Natural killer cell (primary cell): ENCODE measurements at regions not wholly inside any gene's neighbourhood (a gene's known extent, or its start where the extent isn't known, plus 50 kb on each side); places are given as distances from the start of the nearest gene placed in this dataset.
"Not testable (repeated sequence)": the region's sequence is repeated elsewhere in the genome, so short reads cannot be mapped to it uniquely, and the experiment has no call there.

Experiments used
- ATAC-seq, 3 donors: fragments of 150-1000 bp in 2 of 3; fragments of 200-7000 bp in 1 of 3; cut with Tn5 transposase; 1 replicate in 1 of 3; 2 replicates in 2 of 3; pipeline ENCODE4 v1.10.0; 2021; ENCODE audit warnings: mild to moderate bottlenecking in 2 of 3, moderate library complexity in 2 of 3
- DNase-seq, 2 donors: peaks; one replicate each; pipeline versions ENCODE4 v3.0.0 to v3.0.0-alpha.2; 2013 to 2021; ENCODE audit warnings: mixed read lengths in 1 of 2
- H3K27ac ChIP-seq: one replicate; pipeline ENCODE4 v1.5.1; 2013; ENCODE audit warnings: mild to moderate bottlenecking, low read length
- H3K27me3 ChIP-seq: one replicate; pipeline ENCODE4 v1.6.1; 2013; ENCODE audit warnings: low read length; ENCODE audit not compliant: control insufficient read depth, insufficient read depth
- H3K36me3 ChIP-seq: one replicate; pipeline ENCODE4 v1.6.1; 2013; ENCODE audit warnings: low read length; ENCODE audit not compliant: control insufficient read depth, insufficient read depth
- H3K4me1 ChIP-seq: one replicate; pipeline ENCODE4 v1.6.1; 2013; ENCODE audit warnings: low read length; ENCODE audit not compliant: control insufficient read depth, insufficient read depth
- H3K4me3 ChIP-seq: one replicate; pipeline ENCODE4 v1.5.1; 2013; ENCODE audit warnings: low read length
- H3K9me3 ChIP-seq: one replicate; pipeline ENCODE4 v1.6.1; 2013; ENCODE audit warnings: low read length; ENCODE audit not compliant: control insufficient read depth, insufficient read depth
- H3K27ac Mint-ChIP-seq, 2 donors: one replicate each; pipeline ENCODE4 v1.8.0; 2022; ENCODE audit warnings: mild to moderate bottlenecking in 2 of 2, mixed read lengths in 2 of 2, moderate library complexity in 1 of 2
- H3K27me3 Mint-ChIP-seq, 2 donors: one replicate each; pipeline ENCODE4 v1.8.0; 2022; ENCODE audit warnings: low read depth in 2 of 2, mixed read lengths in 2 of 2
- H3K36me3 Mint-ChIP-seq: one replicate; pipeline ENCODE4 v1.8.0; 2022; ENCODE audit warnings: mixed read lengths
- H3K4me1 Mint-ChIP-seq, 2 donors: one replicate each; pipeline ENCODE4 v1.8.0; 2022; ENCODE audit warnings: mixed read lengths in 2 of 2
- H3K4me3 Mint-ChIP-seq: one replicate; pipeline ENCODE4 v1.8.0; 2022; ENCODE audit warnings: mild to moderate bottlenecking, moderate library complexity, mixed read lengths
- H3K9me3 Mint-ChIP-seq, 2 donors: one replicate each; pipeline ENCODE4 v1.8.0; 2022; ENCODE audit warnings: mixed read lengths in 2 of 2
- WGBS: methylation state at CpG from one replicate; pipeline ENCODE4 v1.1.7; 2013; ENCODE audit warnings: missing lambda C conversion rate; ENCODE audit not compliant: insufficient coverage; 5-methylcytosine and 5-hydroxymethylcytosine counted together
- intact Hi-C: fragments of 100-400 bp; cut with micrococcal nuclease; formaldehyde crosslinking; loops from one replicate; pipeline ENCODE4 v1.14.2; 2022
- TF ChIP-seq, protein P1 (sequence below): fragments of 200-600 bp; IDR thresholded peaks from one replicate; pipeline ENCODE4 v1.8.0; 2022; ENCODE audit warnings: antibody characterized with exemption

DNA sequence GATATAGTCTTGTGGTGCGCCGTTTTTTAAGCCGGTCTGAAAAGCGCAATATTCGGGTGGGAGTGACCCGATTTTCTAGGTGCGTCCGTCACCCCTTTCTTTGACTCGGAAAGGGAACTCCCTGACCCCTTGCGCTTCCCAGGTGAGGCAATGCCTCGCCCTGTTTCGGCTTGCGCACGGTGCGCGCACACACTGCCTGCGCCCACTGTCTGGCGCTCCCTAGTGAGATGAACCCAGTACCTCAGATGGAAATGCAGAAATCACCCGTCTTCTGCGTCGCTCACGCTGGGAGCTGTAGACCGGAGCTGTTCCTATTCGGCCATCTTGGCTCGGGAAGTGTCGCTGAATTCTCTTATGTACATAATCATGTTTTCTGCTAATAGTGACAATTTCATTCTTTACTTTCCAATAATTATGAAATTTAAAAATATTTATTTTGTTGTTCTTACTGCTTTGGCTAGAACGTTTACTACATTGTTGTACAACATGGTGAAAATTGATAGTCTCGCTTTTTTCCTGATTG lies 61.2 kb upstream of the MINDY3 start:
- H3K27ac ChIP-seq, intact Hi-C loops, H3K27me3 ChIP-seq, H3K9me3 ChIP-seq, H3K36me3 Mint-ChIP-seq, H3K4me1 ChIP-seq, H3K4me3 Mint-ChIP-seq, H3K4me3 ChIP-seq, ATAC-seq, H3K27ac Mint-ChIP-seq, H3K27me3 Mint-ChIP-seq, DNase-seq, H3K9me3 Mint-ChIP-seq, H3K4me1 Mint-ChIP-seq, H3K36me3 ChIP-seq: not testable (repeated sequence)
- 97% methylated on average over 18 of the region's 28 CpGs for WGBS

DNA sequence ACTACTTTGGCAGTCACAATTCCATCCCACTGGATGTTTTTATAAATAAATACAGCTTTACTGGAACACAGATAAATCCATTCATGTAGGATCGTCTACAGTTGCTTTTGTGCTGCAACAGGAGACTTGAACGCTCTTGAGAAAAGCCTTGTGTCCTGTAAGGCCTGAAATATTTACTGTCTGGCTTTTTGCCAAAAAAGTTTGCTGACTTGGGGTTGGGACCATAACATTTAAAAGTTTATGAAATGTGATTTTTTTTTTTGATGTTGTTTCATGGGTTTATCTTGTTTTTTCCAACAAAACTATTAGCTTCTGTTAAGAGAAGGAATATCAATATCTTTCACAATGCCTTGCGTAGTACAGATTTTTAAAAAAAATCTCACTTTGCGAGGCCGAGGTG lies 71.1 kb upstream of the MINDY3 start:
- DNase-seq, result no peak
- H3K4me3 ChIP-seq, result no peak overlapping the region
- Mint-ChIP-seq H3K36me3 (peaks cover 6% of the 10 kb centered on the region), H3K27me3 (peaks cover 0 to 17% of the 10 kb centered on the region in 2 donors), H3K27ac (no peak overlapping the region), H3K9me3 (peaks cover 0 to 7% of the 10 kb centered on the region in 2 donors), H3K4me1 (no peaks in the 10 kb centered on the region), H3K4me3 (no peak overlapping the region)
- no peaks in the 10 kb centered on the region for H3K4me1 ChIP-seq
- H3K27ac ChIP-seq, result no peak overlapping the region
- intact Hi-C loops, result no loop called here
- ATAC-seq, result no peak
- TF ChIP-seq, protein P1, sequence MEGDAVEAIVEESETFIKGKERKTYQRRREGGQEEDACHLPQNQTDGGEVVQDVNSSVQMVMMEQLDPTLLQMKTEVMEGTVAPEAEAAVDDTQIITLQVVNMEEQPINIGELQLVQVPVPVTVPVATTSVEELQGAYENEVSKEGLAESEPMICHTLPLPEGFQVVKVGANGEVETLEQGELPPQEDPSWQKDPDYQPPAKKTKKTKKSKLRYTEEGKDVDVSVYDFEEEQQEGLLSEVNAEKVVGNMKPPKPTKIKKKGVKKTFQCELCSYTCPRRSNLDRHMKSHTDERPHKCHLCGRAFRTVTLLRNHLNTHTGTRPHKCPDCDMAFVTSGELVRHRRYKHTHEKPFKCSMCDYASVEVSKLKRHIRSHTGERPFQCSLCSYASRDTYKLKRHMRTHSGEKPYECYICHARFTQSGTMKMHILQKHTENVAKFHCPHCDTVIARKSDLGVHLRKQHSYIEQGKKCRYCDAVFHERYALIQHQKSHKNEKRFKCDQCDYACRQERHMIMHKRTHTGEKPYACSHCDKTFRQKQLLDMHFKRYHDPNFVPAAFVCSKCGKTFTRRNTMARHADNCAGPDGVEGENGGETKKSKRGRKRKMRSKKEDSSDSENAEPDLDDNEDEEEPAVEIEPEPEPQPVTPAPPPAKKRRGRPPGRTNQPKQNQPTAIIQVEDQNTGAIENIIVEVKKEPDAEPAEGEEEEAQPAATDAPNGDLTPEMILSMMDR, result no peak
- WGBS, result 95% methylated on average over 5 of the region's 5 CpGs
- no peaks in the 10 kb centered on the region for H3K9me3 ChIP-seq
- no peaks in the 10 kb centered on the region for H3K27me3 ChIP-seq
- no peaks in the 10 kb centered on the region for H3K36me3 ChIP-seq

DNA sequence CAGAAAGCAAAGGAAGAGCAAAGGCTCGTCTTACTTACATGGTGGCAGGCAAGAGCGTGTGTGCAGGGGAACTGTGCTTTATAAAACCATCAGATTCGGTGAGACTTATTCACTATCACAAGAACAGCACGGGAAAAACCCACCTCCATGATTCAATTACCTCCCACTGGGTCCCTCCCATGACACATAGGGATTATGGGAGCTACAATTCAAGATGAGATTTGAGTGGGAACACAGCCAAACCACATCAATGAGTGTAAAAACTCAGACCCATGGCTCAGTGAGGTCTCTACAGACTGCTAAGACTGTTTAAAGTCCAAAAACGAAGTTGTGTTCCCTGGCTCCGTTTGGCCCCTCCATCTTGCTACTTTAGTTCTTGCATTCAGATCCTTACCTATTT lies 79.2 kb upstream of the MINDY3 start:
- H3K9me3 Mint-ChIP-seq, H3K27me3 ChIP-seq, DNase-seq, H3K27me3 Mint-ChIP-seq, H3K27ac Mint-ChIP-seq, ATAC-seq, H3K4me1 ChIP-seq, H3K36me3 ChIP-seq, H3K9me3 ChIP-seq, H3K36me3 Mint-ChIP-seq, H3K27ac ChIP-seq, H3K4me1 Mint-ChIP-seq, H3K4me3 Mint-ChIP-seq, H3K4me3 ChIP-seq, intact Hi-C loops: not testable (repeated sequence)
- 80% methylated on average over 4 of the region's 6 CpGs for WGBS

DNA sequence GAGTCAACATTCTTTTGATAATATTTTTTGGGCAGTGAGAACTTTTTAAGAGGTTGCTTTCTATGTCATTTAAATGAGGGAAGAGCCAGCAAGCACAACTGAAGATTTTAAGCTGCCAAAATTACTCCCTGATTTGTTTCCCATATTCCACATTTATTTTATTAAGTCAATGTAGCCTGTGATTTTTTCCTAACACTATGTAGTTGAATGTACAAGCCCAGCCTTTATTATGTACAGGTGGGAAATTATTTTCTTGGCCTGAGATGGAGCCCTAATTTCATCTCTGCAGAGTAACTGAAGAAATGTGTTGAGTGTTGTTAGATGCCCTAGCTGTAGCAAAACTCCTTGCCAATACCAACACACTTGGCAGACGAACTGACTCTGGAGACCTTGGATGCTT lies 83.1 kb upstream of the MINDY3 start:
- no peak overlapping the region for H3K4me3 Mint-ChIP-seq

More for the DNA sequence above, 83.1 kb upstream of the MINDY3 start:
- ATAC-seq (no peak), DNase-seq (no peak)
- H3K27ac ChIP-seq, result no peak overlapping the region
- no peak overlapping the region for H3K27ac Mint-ChIP-seq
- peaks cover 0 to 6% of the 10 kb centered on the region in 2 donors for H3K9me3 Mint-ChIP-seq
- H3K9me3 ChIP-seq, result no peaks in the 10 kb centered on the region
- H3K36me3 Mint-ChIP-seq, result no peaks in the 10 kb centered on the region
- no peaks in the 10 kb centered on the region for H3K4me1 ChIP-seq
- WGBS, result 56% methylated on average over 1 of the region's 1 CpG
- no peaks in the 10 kb centered on the region for H3K27me3 ChIP-seq
- TF ChIP-seq, protein P1, result no peak
- no peak overlapping the region for H3K4me3 ChIP-seq
- intact Hi-C loops, result no loop called here
- H3K4me1 Mint-ChIP-seq, result no peaks in the 10 kb centered on the region
- peaks cover 7 to 8% of the 10 kb centered on the region in 2 donors for H3K27me3 Mint-ChIP-seq
- H3K36me3 ChIP-seq, result no peaks in the 10 kb centered on the region
